ENCODE measurements at regions not wholly inside any gene's neighbourhood (a gene's known extent, or its start where the extent isn't known, plus 50 kb on each side); places are given as distances from the start of the nearest gene placed in this dataset.

- no peak for DNase-seq (ENCODE audit: low read depth)
Observed at GRCh38 chr2:221216636-221217035, 355.5 kb downstream of the EPHA4 start.

GRCh38 chr2:221225752-221226151 is 346.4 kb downstream of the EPHA4 start:
- no peak for DNase-seq (ENCODE audit: low read depth)

GRCh38 chr2:221228214-221228769 is 343.8 kb downstream of the EPHA4 start:
- no peak for DNase-seq (ENCODE audit: low read depth)

- DNase-seq (ENCODE audit: low read depth), result no peak
Observed at GRCh38 chr2:221229099-221229498, 343.0 kb downstream of the EPHA4 start.

GRCh38 chr2:221231511-221231910 is 340.6 kb downstream of the EPHA4 start:
- DNase-seq (ENCODE audit: low read depth), result no peak

GRCh38 chr2:221235941-221236340 is 336.2 kb downstream of the EPHA4 start:
- no peak for DNase-seq (ENCODE audit: low read depth)

- DNase-seq (ENCODE audit: low read depth), result no peak
Observed at GRCh38 chr2:221241072-221241471, 331.0 kb downstream of the EPHA4 start.

GRCh38 chr2:221243771-221244170 is 328.3 kb downstream of the EPHA4 start:
- no peak for DNase-seq (ENCODE audit: low read depth)

GRCh38 chr2:221245045-221245444 is 327.1 kb downstream of the EPHA4 start:
- DNase-seq (ENCODE audit: low read depth), result no peak

GRCh38 chr2:221245772-221246171 is 326.3 kb downstream of the EPHA4 start:
- no peak for DNase-seq (ENCODE audit: low read depth)

GRCh38 chr2:221254299-221254698 is 317.8 kb downstream of the EPHA4 start:
- DNase-seq (ENCODE audit: low read depth), result no peak

GRCh38 chr2:221255862-221256261 is 316.2 kb downstream of the EPHA4 start:
- no peak for DNase-seq (ENCODE audit: low read depth)

GRCh38 chr2:221258464-221258863 is 313.6 kb downstream of the EPHA4 start:
- no peak for DNase-seq (ENCODE audit: low read depth)

- DNase-seq (ENCODE audit: low read depth), result no peak
Observed at GRCh38 chr2:221262651-221263050, 309.5 kb downstream of the EPHA4 start.

- DNase-seq (ENCODE audit: low read depth), result no peak
Observed at GRCh38 chr2:221263573-221263972, 308.5 kb downstream of the EPHA4 start.

GRCh38 chr2:221264318-221264717 is 307.8 kb downstream of the EPHA4 start:
- DNase-seq (ENCODE audit: low read depth), result no peak

GRCh38 chr2:221267773-221268425 is 304.2 kb downstream of the EPHA4 start:
- DNase-seq (ENCODE audit: low read depth), result no peak

GRCh38 chr2:221268631-221269030 is 303.5 kb downstream of the EPHA4 start:
- no peak for DNase-seq (ENCODE audit: low read depth)

- no peak for DNase-seq (ENCODE audit: low read depth)
Observed at GRCh38 chr2:221270806-221271205, 301.3 kb downstream of the EPHA4 start.

GRCh38 chr2:221272729-221273128 is 299.4 kb downstream of the EPHA4 start:
- DNase-seq (ENCODE audit: low read depth), result no peak

GRCh38 chr2:221276033-221276432 is 296.1 kb downstream of the EPHA4 start:
- no peak for DNase-seq (ENCODE audit: low read depth)

- DNase-seq (ENCODE audit: low read depth), result no peak
Observed at GRCh38 chr2:221276601-221277000, 295.5 kb downstream of the EPHA4 start.

- DNase-seq (ENCODE audit: low read depth), result no peak
Observed at GRCh38 chr2:221282386-221282785, 289.7 kb downstream of the EPHA4 start.

- DNase-seq (ENCODE audit: low read depth), result no peak
Observed at GRCh38 chr2:221283896-221284545, 288.1 kb downstream of the EPHA4 start.

Measured in stimulated activated CD8-positive, alpha-beta memory T cell treated with anti-CD3 and anti-CD28 coated beads, Interleukin-12 subunit alpha, Interleukin-12 subunit beta, amount 100 ng/mL, for 1 hour (primary cell).